Endothelial cell (in vitro differentiated cells): ENCODE measurements at regions not wholly inside any gene's neighbourhood (a gene's known extent, or its start where the extent isn't known, plus 50 kb on each side); places are given as distances from the start of the nearest gene placed in this dataset.

ENCODE experiments used
- DNase-seq: peaks from one replicate; pipeline ENCODE4 v3.0.0; 2021; ENCODE audit warnings: low spot score
- H3K27ac Mint-ChIP-seq: one replicate; pipeline ENCODE4 v1.8.0; 2021; ENCODE audit warnings: mixed read lengths, inconsistent platforms; ENCODE audit not compliant: unreplicated experiment
- H3K27me3 Mint-ChIP-seq: one replicate; pipeline ENCODE4 v1.8.0; 2021; ENCODE audit warnings: mild to moderate bottlenecking, moderate library complexity, mixed read lengths, inconsistent platforms; ENCODE audit not compliant: unreplicated experiment
- H3K36me3 Mint-ChIP-seq: one replicate; pipeline ENCODE4 v1.8.0; 2021; ENCODE audit warnings: mild to moderate bottlenecking, low read depth, mixed read lengths, inconsistent platforms; ENCODE audit not compliant: unreplicated experiment
- H3K4me1 Mint-ChIP-seq: one replicate; pipeline ENCODE4 v1.8.0; 2021; ENCODE audit warnings: mild to moderate bottlenecking, mixed read lengths, inconsistent platforms; ENCODE audit not compliant: unreplicated experiment
- H3K4me3 Mint-ChIP-seq: one replicate; pipeline ENCODE4 v1.8.0; 2021; ENCODE audit warnings: mild to moderate bottlenecking, mixed read lengths, inconsistent platforms; ENCODE audit not compliant: unreplicated experiment
- H3K9me3 Mint-ChIP-seq: one replicate; pipeline ENCODE4 v1.8.0; 2021; ENCODE audit warnings: mixed read lengths, inconsistent platforms; ENCODE audit not compliant: unreplicated experiment
- CTCF ChIP-seq: fragments of 200-600 bp; sonication (generic); IDR thresholded peaks from one replicate; pipeline ENCODE4 v1.5.0; 2021; ENCODE audit warnings: antibody characterized with exemption; ENCODE audit not compliant: unreplicated experiment

DNA sequence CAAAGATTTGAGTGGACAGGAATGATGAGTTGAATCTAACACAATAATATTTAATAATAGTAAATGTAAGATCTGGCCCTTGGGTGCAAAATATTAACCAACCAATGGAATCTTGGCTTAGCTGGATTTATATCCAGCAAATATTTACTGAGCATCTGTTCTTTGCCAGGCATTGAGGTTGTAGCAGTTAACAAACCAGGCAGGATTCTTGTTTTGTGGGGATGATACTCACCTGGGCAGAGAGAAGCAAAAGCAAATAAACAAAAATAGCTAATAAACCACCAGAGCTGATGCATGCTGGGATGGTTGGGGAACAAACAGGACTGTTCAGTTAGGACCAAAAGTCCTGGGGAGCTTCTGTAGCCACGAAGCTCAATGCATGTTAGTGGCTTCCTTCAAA is 84.1 kb upstream of the CDH13 start:
- Mint-ChIP-seq H3K4me3 (no peak overlapping the region), H3K27me3 (peaks cover 9% of the 10 kb centered on the region), H3K9me3 (no peaks in the 10 kb centered on the region), H3K36me3 (no peaks in the 10 kb centered on the region), H3K27ac (no peak overlapping the region), H3K4me1 (peaks cover 8% of the 10 kb centered on the region)
- no peak for TF ChIP-seq CTCF
- no peak for DNase-seq

GRCh38 chr16:82541103-82541502 is 85.7 kb upstream of the CDH13 start:
- Mint-ChIP-seq H3K9me3 (no peaks in the 10 kb centered on the region), H3K27ac (no peak overlapping the region), H3K27me3 (peaks cover 5% of the 10 kb centered on the region), H3K36me3 (no peaks in the 10 kb centered on the region), H3K4me1 (peaks cover 8% of the 10 kb centered on the region), H3K4me3 (no peak overlapping the region)
- no peak for DNase-seq
- TF ChIP-seq CTCF: no peak

DNA sequence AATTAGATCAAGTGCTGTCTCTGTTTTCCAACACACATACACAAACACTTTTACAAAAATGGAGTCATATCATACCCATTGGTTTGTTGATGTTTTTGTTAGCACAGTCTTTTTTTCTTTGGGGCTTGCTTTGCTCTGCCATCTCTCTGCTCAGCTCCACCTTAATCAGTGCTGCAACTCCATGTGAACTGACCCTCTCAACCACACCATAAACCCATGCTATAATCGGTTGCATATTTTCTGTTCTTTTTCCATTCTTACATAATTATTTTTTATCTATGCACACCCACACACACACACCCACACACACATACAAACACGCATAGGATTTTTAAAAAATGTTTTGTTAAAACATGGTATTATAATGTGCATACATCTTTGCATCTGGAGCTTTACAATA is 91.0 kb upstream of the CDH13 start:
- Mint-ChIP-seq H3K4me3 (no peak overlapping the region), H3K27ac (no peak overlapping the region), H3K27me3 (no peaks in the 10 kb centered on the region), H3K36me3 (no peaks in the 10 kb centered on the region), H3K9me3 (no peaks in the 10 kb centered on the region), H3K4me1 (no peaks in the 10 kb centered on the region)
- TF ChIP-seq CTCF: no peak
- DNase-seq: no peak

DNA sequence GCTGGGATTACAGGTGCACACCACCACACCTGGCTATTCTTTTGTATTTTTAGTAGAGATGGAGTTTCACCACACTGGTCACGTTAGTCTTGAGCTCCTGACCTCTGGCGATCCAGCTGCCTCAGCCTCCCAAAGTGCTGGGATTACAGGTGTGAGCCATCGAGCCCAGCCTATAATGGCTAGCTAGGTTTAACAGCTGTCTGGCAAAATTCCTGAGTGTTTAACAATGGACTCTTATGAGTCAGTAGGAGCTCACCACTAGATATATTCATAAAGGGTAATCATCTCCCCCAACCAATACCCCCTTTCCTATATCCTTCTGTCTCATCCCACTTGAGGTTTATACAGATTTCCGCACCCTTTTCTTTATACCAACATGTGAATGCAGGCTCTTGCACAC is 91.5 kb upstream of the CDH13 start:
- DNase-seq: no peak
- Mint-ChIP-seq H3K4me1 (no peaks in the 10 kb centered on the region), H3K36me3 (no peaks in the 10 kb centered on the region), H3K27ac (no peak overlapping the region), H3K9me3 (no peaks in the 10 kb centered on the region), H3K4me3 (no peak overlapping the region), H3K27me3 (no peaks in the 10 kb centered on the region)
- no peak for TF ChIP-seq CTCF

DNA sequence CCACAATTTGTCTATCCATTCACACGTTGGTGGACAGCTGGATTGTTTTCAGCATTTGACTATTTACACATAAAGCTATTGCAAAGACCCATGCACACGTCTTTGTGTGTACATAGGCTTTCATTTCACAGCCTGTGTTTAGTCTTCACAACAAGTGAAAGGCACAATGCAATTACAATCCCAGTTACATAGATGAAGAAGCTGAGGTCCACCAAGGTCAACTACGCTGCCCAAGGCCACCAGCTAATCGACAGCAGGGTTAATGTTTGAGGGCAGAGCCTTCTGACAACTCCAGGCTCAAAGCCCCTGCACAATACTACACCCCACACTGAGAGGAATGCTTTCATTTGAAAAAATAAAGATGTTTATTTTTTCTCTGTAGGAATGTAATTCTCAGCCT is 93.6 kb upstream of the CDH13 start:
- Mint-ChIP-seq H3K27me3 (no peaks in the 10 kb centered on the region), H3K4me3 (no peak overlapping the region), H3K4me1 (no peaks in the 10 kb centered on the region), H3K36me3 (no peaks in the 10 kb centered on the region), H3K27ac (no peak overlapping the region), H3K9me3 (no peaks in the 10 kb centered on the region)
- TF ChIP-seq CTCF: no peak
- no peak for DNase-seq
